ENCODE measurements at regions not wholly inside any gene's neighbourhood (a gene's known extent, or its start where the extent isn't known, plus 50 kb on each side); places are given as distances from the start of the nearest gene placed in this dataset.

DNA sequence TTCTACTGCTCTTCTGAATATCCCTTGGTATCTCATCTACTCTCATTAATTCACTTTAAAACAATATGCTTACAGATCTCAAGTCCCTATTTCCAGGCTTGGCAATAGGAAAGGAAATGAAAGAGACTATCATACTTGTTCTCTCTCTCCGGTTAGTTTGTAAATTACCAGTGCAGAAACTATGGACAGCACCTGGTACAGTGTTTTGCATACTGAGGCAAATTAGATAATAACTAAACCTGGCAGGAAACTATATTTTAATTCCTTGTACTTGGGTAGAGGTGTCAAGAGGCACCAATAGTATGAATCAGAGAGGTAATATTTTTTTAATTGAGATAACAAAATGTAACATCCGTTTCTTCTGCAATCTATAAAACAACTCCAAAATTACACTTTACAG lies 97.7 kb upstream of the TMEM196 start:
- H3K27ac Mint-ChIP-seq, result no peak overlapping the region

DNA sequence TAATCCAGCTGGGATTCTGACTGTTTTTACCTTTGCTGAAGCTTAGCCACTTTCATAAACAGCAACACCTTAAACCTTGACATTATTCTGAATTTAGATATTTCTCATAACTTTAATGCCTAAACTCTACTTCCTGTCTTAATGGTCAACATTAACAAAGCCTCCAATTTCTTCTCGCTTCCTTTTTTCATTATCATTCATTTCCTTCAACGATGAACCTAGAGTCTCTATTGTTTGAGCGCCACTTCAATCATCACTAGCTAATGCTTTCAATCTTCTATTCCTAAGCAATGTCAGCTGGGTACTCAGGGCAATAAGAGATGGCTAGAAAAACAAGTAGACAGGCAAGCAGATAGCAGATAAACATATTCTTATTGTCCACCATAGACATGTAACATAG lies 96.6 kb upstream of the TMEM196 start:
- no peak overlapping the region for H3K4me3 Mint-ChIP-seq
- no peaks in the 10 kb centered on the region for H3K9me3 Mint-ChIP-seq
- H3K4me1 Mint-ChIP-seq, result no peaks in the 10 kb centered on the region
- H3K27me3 Mint-ChIP-seq (ENCODE audit: low read depth), result peaks cover 3% of the 10 kb centered on the region
- H3K27ac Mint-ChIP-seq, result no peak overlapping the region
- no peaks in the 10 kb centered on the region for H3K36me3 Mint-ChIP-seq (ENCODE audit: low read depth)
- TF ChIP-seq, protein P1, sequence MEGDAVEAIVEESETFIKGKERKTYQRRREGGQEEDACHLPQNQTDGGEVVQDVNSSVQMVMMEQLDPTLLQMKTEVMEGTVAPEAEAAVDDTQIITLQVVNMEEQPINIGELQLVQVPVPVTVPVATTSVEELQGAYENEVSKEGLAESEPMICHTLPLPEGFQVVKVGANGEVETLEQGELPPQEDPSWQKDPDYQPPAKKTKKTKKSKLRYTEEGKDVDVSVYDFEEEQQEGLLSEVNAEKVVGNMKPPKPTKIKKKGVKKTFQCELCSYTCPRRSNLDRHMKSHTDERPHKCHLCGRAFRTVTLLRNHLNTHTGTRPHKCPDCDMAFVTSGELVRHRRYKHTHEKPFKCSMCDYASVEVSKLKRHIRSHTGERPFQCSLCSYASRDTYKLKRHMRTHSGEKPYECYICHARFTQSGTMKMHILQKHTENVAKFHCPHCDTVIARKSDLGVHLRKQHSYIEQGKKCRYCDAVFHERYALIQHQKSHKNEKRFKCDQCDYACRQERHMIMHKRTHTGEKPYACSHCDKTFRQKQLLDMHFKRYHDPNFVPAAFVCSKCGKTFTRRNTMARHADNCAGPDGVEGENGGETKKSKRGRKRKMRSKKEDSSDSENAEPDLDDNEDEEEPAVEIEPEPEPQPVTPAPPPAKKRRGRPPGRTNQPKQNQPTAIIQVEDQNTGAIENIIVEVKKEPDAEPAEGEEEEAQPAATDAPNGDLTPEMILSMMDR (IDR thresholded peaks at IDR 0.05; ENCODE audit: unreplicated experiment in 3 of 3), result no peak

More for the DNA sequence above, 97.7 kb upstream of the TMEM196 start:
- Mint-ChIP-seq H3K9me3 (no peaks in the 10 kb centered on the region), H3K4me3 (no peak overlapping the region), H3K4me1 (no peaks in the 10 kb centered on the region), H3K27me3 (ENCODE audit: low read depth) (peaks cover 3% of the 10 kb centered on the region), H3K36me3 (ENCODE audit: low read depth) (no peaks in the 10 kb centered on the region)
- TF ChIP-seq, protein P1 (IDR thresholded peaks at IDR 0.05; ENCODE audit: unreplicated experiment in 3 of 3), result no peak

DNA sequence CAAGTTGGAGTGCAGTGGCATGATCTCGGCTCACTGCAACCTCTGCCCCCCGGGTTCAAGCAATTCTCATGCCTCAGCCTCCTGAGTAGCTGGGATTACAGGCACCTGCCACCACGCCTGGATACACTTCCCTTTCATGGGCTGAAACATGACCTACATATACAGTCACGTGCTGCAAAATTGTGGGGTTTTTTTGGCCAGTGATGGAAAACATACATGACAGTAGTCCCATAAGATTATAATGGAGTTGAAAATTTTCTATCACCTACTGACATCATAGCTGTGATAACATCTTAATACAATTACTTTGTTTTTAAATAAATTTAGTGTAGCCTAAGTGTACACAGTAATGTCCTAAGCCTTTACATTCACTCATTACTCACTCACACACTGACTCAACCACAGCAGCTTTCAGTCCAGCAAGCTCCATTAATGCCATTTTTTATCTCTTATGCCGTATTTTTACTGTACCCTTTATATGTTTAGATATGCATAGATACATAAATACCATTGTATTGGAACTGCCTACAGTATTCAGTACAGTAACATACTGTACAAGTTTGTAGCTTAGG lies 79.9 kb upstream of the TMEM196 start:
- Mint-ChIP-seq H3K4me3 (no peak overlapping the region), H3K9me3 (no peaks in the 10 kb centered on the region), H3K27me3 (ENCODE audit: low read depth) (no peaks in the 10 kb centered on the region), H3K4me1 (no peaks in the 10 kb centered on the region), H3K36me3 (ENCODE audit: low read depth) (no peaks in the 10 kb centered on the region), H3K27ac (no peak overlapping the region)
- TF ChIP-seq, protein P1 (IDR thresholded peaks at IDR 0.05; ENCODE audit: unreplicated experiment in 3 of 3), result no peak

DNA sequence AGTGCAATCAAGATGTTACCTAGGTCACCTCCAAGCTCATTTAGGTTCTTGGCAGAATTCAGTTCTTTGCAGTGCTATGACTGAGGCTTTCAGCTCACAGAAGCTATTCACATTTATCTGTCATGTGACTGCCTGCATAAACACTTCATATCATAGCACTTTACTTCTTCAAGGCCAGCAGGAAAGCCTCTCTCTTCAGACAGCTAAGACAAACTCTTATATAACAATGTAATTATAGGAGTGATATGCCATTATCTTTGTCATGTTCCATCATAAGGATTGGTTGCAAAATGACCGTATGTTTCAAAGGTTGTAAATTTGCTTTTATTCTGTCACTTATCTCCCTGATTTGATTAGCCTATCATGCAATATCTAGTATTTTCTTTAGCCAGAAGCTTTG lies 78.8 kb upstream of the TMEM196 start:
- TF ChIP-seq, protein P1 (IDR thresholded peaks at IDR 0.05; ENCODE audit: unreplicated experiment in 3 of 3), result no peak

DNA sequence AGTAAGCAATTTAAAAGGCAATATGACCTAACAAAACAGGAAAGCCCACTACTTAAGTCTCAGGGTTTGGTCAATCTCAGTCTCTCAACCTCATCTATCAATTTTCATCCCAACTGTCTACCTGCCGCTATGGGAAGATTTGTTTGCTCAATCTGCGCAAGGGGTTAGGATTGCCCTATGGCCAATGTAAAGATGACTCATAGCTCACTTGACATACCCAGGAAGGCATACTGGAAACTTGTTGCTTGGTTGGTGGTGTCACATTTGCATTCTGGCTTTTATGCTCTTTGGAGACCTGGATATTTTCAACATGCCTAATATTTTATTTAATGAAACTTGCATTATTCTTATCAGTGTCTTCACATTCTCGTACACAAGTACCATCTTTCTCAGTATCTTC lies 78.1 kb upstream of the TMEM196 start:
- H3K27ac Mint-ChIP-seq, result no peak overlapping the region
- TF ChIP-seq, protein P1 (IDR thresholded peaks at IDR 0.05; ENCODE audit: unreplicated experiment in 3 of 3), result no peak
- H3K27me3 Mint-ChIP-seq (ENCODE audit: low read depth), result no peaks in the 10 kb centered on the region
- no peaks in the 10 kb centered on the region for H3K9me3 Mint-ChIP-seq
- H3K4me3 Mint-ChIP-seq, result no peak overlapping the region
- H3K36me3 Mint-ChIP-seq (ENCODE audit: low read depth), result no peaks in the 10 kb centered on the region
- H3K4me1 Mint-ChIP-seq, result no peaks in the 10 kb centered on the region

More for the DNA sequence above, 78.8 kb upstream of the TMEM196 start:
- H3K36me3 Mint-ChIP-seq (ENCODE audit: low read depth), result no peaks in the 10 kb centered on the region
- H3K4me1 Mint-ChIP-seq, result no peaks in the 10 kb centered on the region
- no peaks in the 10 kb centered on the region for H3K27me3 Mint-ChIP-seq (ENCODE audit: low read depth)
- no peak overlapping the region for H3K27ac Mint-ChIP-seq
- no peaks in the 10 kb centered on the region for H3K9me3 Mint-ChIP-seq
- no peak overlapping the region for H3K4me3 Mint-ChIP-seq

DNA sequence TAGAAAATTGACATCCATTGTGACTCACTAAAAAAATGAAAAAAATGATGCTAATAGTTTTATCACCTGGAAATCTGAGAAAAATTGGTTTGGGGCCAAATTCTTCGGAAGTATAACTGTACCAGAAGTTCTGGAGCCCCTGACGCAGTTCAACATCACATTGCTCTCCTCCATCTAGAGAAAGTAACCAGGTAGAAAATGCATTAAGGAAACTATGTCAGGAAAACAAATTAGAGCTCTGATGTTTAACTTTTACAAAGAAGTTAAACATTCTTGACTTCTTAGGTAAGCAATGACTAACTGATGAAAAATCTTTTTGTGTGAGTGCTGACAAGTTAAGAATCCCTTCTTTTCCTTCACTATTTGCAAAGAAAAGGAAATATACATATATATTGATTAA lies 61.1 kb upstream of the TMEM196 start:
- H3K27me3 Mint-ChIP-seq (ENCODE audit: low read depth), result no peaks in the 10 kb centered on the region
- no peak overlapping the region for H3K4me3 Mint-ChIP-seq
- TF ChIP-seq, protein P1 (IDR thresholded peaks at IDR 0.05; ENCODE audit: unreplicated experiment in 3 of 3), result no peak
- H3K36me3 Mint-ChIP-seq (ENCODE audit: low read depth), result no peaks in the 10 kb centered on the region
- no peak overlapping the region for H3K27ac Mint-ChIP-seq
- H3K4me1 Mint-ChIP-seq, result no peaks in the 10 kb centered on the region
- H3K9me3 Mint-ChIP-seq, result no peaks in the 10 kb centered on the region

Data from nephron (organoid).